RWPE1 (cell line): ENCODE measurements at regions not wholly inside any gene's neighbourhood (a gene's known extent, or its start where the extent isn't known, plus 50 kb on each side); places are given as distances from the start of the nearest gene placed in this dataset.

Source experiments
- CTCF ChIA-PET: fragments of 350-600 bp; sonication (Branson Sonifier 250); formaldehyde crosslinking; extraction: SDS; loops from one replicate; lab custom pipeline; 2021; lab: Yijun Ruan, JAX
- POLR2A ChIA-PET: fragments of 400-600 bp; formaldehyde crosslinking; extraction: SDS; loops from one replicate; lab custom pipeline; 2020; ENCODE audit warnings: antibody characterized with exemption; ENCODE audit not compliant: low non-redundant PET; lab: Yijun Ruan, JAX
- DNase-seq: peaks from one replicate; pipeline ENCODE4 v3.0.0; 2012; ENCODE audit warnings: low spot score
- H3K27ac ChIP-seq: fragments of 450-650 bp; 2 replicates; pipeline ENCODE4 v1.5.1; 2017
- CTCF ChIP-seq: fragments of 450-650 bp; conservative IDR thresholded peaks from 2 replicates; pipeline ENCODE4 v1.5.1; 2017; ENCODE audit warnings: low read depth, mild to moderate bottlenecking

- ChIA-PET POLR2A (no interaction called here), CTCF (no interaction called here)
- no peak for DNase-seq
- no peak overlapping the region for H3K27ac ChIP-seq
- TF ChIP-seq CTCF = no peak
Observed at GRCh38 chr4:12712648-12713339, 771.3 kb downstream of the RAB28 start.

GRCh38 chr4:12707381-12708175 lies 776.6 kb downstream of the RAB28 start:
- ChIA-PET POLR2A (no interaction called here), CTCF (no interaction called here)
- H3K27ac ChIP-seq = no peak overlapping the region
- DNase-seq = no peak
- TF ChIP-seq CTCF = no peak

- POLR2A ChIA-PET = no interaction called here
- no peak overlapping the region for H3K27ac ChIP-seq
- DNase-seq = no peak
- no peak for TF ChIP-seq CTCF
- CTCF ChIA-PET = no interaction called here
Observed at GRCh38 chr4:12703036-12703435, 781.1 kb downstream of the RAB28 start.

- ChIA-PET CTCF (no interaction called here), POLR2A (no interaction called here)
- DNase-seq = no peak
- no peak for TF ChIP-seq CTCF
- H3K27ac ChIP-seq = no peak overlapping the region
Observed at GRCh38 chr4:12701384-12701783, 782.8 kb downstream of the RAB28 start.

- no peak for DNase-seq
- TF ChIP-seq CTCF = no peak
- ChIA-PET POLR2A (no interaction called here), CTCF (no interaction called here)
- no peak overlapping the region for H3K27ac ChIP-seq
Observed at GRCh38 chr4:12697970-12698369, 786.2 kb downstream of the RAB28 start.

DNA sequence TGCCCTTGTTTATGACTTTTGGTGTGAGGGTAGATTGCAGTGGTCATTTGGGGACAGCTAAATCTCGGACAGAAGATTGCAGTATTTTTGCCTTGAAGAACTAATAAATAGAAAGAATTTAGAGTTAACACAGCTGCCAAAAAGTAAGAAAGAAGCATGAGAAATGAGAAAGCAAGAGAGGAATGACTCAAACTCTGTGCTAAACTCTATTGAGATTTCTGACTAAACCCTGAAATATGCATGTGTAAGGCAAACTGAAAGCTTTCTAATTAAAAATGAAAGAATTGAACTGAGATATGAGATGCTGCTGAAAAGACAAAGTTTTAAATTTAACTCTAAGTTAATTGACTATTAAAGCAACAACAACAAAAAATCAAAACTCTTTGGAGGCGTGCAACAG lies 791.3 kb downstream of the RAB28 start:
- ChIA-PET POLR2A (no interaction called here), CTCF (no interaction called here)
- no peak overlapping the region for H3K27ac ChIP-seq
- TF ChIP-seq CTCF = no peak
- no peak for DNase-seq
